Hematopoietic multipotent progenitor cell treated with erythropoietin and hydrocortisone succinate and interleukin-3 and kit ligand, for 6 days (in vitro differentiated cells): ENCODE measurements at regions not wholly inside any gene's neighbourhood (a gene's known extent, or its start where the extent isn't known, plus 50 kb on each side); places are given as distances from the start of the nearest gene placed in this dataset.

Source experiments
- DNase-seq: peaks from one replicate; pipeline ENCODE4 v3.0.0-alpha.2; 2015

DNA sequence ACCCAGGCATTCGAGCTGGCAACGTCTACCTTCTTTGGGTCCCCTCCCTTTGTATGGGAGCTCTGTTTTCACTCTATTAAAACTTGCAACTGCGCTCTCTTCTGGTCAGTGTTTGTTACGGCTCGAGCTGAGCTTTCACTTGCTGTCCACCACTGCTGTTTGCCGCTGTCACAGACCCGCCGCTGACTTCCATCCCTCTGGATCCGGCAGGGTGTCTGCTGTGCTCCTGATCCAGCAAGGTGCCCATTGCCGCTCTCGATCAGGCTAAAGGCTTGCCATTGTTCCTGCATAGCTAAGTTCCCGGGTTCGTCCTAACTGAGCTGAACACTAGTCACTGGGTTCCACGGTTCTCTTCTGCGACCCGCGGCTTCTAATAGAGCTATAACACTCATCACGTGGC lies 183.5 kb upstream of the GALNTL6 start:
- no peak for DNase-seq

GRCh38 chr4:171629182-171629581 lies 184.0 kb upstream of the GALNTL6 start:
- no peak for DNase-seq

- DNase-seq, result no peak
Observed at GRCh38 chr4:171626554-171626953, 186.7 kb upstream of the GALNTL6 start.

- DNase-seq, result no peak
Observed at GRCh38 chr4:171622729-171623128, 190.5 kb upstream of the GALNTL6 start.

GRCh38 chr4:171621646-171622045 lies 191.6 kb upstream of the GALNTL6 start:
- no peak for DNase-seq

- no peak for DNase-seq
Observed at GRCh38 chr4:171612907-171613306, 200.3 kb upstream of the GALNTL6 start.

- no peak for DNase-seq
Observed at GRCh38 chr4:171602638-171603355, 210.4 kb upstream of the GALNTL6 start.

DNA sequence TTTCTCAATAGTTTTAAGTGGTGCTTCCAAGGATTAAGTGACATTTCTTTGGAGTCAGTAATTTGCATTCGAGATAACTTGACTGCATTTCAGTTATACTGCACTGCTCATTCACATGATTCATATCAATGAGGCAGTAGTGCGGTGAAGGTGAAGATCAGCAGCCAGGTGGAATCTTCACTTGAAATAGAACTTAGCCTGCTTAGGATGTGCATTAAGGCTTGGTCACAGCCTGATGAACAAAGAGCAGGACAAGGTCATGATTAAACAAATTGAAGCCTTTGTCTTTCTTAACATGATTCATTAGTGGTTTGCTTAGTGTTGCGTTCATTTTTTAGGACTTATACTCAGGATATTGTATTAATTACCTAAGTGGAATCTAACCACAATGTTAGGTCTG lies 212.1 kb upstream of the GALNTL6 start:
- DNase-seq, result no peak

DNA sequence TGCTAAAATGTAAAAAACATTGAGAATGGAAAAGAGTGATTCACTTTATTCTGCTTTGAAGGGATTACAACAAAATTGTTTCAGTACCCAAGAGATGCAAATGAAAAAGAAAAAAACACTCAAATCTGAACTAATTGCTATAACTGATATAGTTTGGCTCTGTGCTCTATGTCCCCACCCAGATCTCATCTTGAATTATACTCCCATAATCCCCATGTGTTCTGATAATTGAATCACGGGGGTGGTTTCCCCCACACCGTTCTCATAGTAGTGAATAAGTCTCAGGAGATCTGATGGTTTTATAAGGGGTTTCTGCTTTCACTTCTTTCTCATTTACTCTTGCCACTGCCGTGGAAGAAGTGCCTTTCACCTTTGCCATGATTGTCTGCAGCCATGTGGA lies 213.6 kb upstream of the GALNTL6 start:
- no peak for DNase-seq

- no peak for DNase-seq
Observed at GRCh38 chr4:171594293-171594692, 218.9 kb upstream of the GALNTL6 start.

DNA sequence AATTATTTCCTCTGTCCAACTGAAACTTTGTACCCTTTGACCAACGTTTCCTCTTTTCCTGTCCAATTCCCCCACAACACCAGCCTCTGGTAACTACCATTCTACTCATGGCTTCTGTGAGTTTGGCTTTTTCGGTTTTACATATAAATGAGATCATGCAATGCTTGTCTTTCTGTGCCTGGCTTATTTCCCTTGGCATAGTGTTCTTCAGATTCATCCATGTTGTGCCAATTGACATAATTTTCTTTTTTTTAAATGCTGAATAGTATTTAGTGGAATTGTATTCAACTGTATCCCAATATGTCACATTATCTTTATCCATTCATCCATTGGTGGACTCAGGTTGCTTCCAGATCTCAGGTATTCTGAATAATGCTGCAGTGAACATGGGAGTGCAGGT lies 222.5 kb upstream of the GALNTL6 start:
- no peak for DNase-seq

DNA sequence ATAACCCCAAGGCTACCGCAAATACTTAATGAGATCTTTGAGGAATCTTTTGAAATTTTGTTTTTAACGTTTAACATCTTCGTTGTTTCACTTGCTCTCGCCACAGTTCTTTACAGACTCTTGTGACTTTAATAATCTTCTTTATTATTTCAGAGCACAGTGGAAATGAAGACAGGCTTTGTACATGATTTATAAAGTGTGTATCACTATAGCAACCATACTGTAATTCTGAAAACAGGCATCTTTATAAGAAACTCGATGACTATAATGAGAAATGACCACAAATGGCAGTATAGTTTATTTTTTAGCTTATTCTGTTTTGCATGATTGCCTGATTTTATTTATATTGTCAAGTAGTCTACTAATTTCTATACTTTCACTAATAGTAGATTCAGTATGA lies 224.4 kb upstream of the GALNTL6 start:
- DNase-seq, result no peak

GRCh38 chr4:171588051-171588545 lies 225.1 kb upstream of the GALNTL6 start:
- DNase-seq, result no peak

- no peak for DNase-seq
Observed at GRCh38 chr4:171583790-171584189, 229.4 kb upstream of the GALNTL6 start.

DNA sequence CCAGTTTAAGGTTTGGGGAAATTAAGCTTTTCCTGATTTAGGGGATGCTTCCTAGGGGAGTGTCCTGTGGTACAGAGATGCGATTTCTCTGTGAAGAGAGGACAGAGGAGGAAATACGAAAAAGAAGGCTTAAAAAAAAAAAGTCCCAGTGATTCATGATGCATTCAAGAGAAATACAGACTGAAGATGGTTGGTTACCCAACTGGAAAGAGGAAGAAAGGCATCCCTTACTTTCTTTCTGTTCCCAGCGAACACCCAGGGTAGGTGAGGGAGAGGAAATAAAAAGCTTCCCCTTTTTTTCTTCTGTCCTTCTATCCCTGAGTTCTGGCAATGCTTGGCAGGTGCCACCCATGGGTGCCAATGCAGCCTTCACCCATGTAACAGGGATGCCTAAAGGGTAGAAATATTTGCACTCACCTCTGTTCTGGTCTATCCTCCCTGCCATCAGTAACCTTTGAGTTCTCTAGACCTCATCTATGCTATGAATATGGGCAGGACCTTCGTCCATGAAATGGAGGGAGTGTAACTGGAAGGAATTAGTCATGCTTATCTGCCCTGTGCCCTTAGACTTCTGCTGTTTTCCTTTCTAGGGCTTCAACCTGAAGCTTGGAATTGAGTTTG lies 230.1 kb upstream of the GALNTL6 start:
- DNase-seq, result no peak

DNA sequence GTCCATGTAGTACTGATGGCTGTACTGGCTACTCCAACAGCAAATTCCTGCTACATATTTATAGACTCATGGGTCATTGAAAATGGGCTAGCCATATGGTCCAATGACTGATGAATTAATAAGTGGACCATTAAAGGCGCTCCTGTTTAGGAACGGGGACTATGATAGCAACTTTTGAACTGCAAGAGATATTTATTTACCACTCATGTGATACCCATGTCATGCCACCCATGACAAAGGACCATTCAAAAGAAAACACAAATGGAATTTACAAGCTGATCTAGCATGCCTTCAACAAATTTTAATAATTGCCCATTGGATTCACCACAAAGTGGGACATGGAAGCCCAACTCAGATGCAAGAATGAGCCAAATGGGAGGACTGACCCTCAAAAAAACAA lies 240.0 kb upstream of the GALNTL6 start:
- DNase-seq, result no peak

- no peak for DNase-seq
Observed at GRCh38 chr4:171565130-171565788, 247.9 kb upstream of the GALNTL6 start.

GRCh38 chr4:171561419-171561818 lies 251.8 kb upstream of the GALNTL6 start:
- DNase-seq, result no peak

- no peak for DNase-seq
Observed at GRCh38 chr4:171553961-171554360, 259.2 kb upstream of the GALNTL6 start.

- DNase-seq, result no peak
Observed at GRCh38 chr4:171542640-171543039, 270.6 kb upstream of the GALNTL6 start.

DNA sequence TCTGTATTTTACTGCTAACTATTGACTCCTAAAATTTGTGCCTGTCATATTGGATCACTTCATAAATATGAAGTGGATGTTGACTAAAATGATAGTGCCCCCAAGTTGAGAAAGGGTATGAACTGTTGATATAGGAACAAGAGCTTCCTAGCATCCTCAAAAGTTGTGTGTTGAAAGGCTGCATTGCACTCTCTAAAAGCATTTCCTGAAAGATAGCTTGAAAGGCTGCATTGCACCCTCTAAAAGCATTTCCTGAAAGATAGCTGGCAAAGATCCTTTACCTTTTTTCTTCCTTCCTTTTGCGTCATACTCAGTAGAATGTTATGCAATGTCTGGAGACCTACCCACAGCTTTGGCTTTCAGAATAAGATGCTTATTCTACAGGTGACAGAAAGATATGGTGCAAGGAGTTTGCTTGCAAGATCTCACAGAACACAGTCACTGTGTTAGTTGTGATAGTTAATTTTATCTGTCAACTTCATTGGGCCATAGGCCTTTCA lies 274.6 kb upstream of the GALNTL6 start:
- DNase-seq, result no peak

GRCh38 chr4:171534391-171534790 lies 278.8 kb upstream of the GALNTL6 start:
- no peak for DNase-seq

DNA sequence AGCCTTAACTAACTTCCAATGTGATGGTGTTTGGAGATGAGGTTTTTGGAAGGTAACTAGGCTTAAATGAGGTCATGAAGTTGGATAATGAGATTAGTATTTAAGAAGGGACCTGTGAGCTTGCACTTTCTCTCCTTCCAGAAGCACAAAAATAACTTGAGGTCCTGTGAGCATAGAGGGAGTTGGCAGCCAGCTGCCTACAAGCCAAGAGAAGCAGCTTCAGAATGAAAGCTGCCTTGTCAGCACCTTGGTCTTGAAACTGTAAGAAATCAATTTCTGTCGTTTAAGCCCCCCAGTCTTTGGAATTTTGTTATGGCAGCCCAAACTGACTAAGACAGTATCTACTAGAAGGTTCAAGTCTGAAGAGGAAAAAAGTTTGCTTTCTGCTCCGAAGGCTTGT lies 280.2 kb upstream of the GALNTL6 start:
- DNase-seq, result no peak

GRCh38 chr4:171524903-171525302 lies 288.3 kb upstream of the GALNTL6 start:
- no peak for DNase-seq
